NCI-H128 (cell line): ENCODE measurements at regions not wholly inside any gene's neighbourhood (a gene's known extent, or its start where the extent isn't known, plus 50 kb on each side); places are given as distances from the start of the nearest gene placed in this dataset.

Experiments used
- DNase-seq: peaks from one replicate; lab custom pipeline; 2025; ENCODE audit not compliant: unreplicated experiment; lab: John Stamatoyannopoulos, UW

- no peak for DNase-seq
These were observed 905.6 kb downstream of the TMEM182 start for GRCh38 chr2:103667335-103667884.

- DNase-seq, result no peak
These were observed 907.7 kb downstream of the TMEM182 start for GRCh38 chr2:103669531-103669930.
